ENCODE measurements at regions not wholly inside any gene's neighbourhood (a gene's known extent, or its start where the extent isn't known, plus 50 kb on each side); places are given as distances from the start of the nearest gene placed in this dataset.

DNA sequence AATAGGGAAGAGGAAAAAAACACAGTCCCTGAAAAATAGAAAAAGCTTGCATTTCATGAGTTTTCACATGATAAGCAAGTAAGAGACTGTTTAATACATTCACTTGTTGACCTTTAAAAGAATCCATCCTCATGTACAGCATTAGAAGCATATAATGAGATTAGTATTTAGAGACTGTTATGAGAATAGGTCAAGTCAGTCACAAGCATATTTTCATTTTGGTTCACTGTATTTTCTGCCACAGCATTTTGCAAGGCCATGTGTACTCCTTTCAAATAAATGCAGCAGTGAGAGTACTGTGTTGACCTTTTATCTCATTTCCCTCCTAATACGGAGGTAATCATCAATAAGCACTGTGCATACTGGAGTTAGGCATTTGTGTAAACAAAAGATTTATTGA is 162.2 kb upstream of the SETMAR start:
- H3K79me2 ChIP-seq (replicated peaks; ENCODE audit: insufficient read depth, low read length) = no peaks in the 10 kb centered on the region
- no peaks in the 10 kb centered on the region for H3F3A ChIP-seq (ENCODE audit: insufficient read depth, low read length, poor library complexity, severe bottlenecking)
- no peak overlapping the region for H3K4me3 ChIP-seq (ENCODE audit: low read length)
- H3K4me2 ChIP-seq (ENCODE audit: low read length) = no peak overlapping the region
- H2AFZ ChIP-seq (ENCODE audit: low read depth, low read length) = no peak overlapping the region
- H4K20me1 ChIP-seq (ENCODE audit: insufficient read depth) = no peaks in the 10 kb centered on the region
- no peak overlapping the region for H3K9ac ChIP-seq (ENCODE audit: low read length)
- TF ChIP-seq SMC3 (conservative IDR thresholded peaks at IDR 0.05; ENCODE audit: poor library complexity) (no peak), RAD21 (conservative IDR thresholded peaks at IDR 0.05) (no peak), TAF1 (IDR thresholded peaks at IDR 0.05; ENCODE audit: low read depth) (no peak), EP300 (conservative IDR thresholded peaks at IDR 0.05; ENCODE audit: poor library complexity, severe bottlenecking) (no peak)
- TF ChIP-seq, protein P1, sequence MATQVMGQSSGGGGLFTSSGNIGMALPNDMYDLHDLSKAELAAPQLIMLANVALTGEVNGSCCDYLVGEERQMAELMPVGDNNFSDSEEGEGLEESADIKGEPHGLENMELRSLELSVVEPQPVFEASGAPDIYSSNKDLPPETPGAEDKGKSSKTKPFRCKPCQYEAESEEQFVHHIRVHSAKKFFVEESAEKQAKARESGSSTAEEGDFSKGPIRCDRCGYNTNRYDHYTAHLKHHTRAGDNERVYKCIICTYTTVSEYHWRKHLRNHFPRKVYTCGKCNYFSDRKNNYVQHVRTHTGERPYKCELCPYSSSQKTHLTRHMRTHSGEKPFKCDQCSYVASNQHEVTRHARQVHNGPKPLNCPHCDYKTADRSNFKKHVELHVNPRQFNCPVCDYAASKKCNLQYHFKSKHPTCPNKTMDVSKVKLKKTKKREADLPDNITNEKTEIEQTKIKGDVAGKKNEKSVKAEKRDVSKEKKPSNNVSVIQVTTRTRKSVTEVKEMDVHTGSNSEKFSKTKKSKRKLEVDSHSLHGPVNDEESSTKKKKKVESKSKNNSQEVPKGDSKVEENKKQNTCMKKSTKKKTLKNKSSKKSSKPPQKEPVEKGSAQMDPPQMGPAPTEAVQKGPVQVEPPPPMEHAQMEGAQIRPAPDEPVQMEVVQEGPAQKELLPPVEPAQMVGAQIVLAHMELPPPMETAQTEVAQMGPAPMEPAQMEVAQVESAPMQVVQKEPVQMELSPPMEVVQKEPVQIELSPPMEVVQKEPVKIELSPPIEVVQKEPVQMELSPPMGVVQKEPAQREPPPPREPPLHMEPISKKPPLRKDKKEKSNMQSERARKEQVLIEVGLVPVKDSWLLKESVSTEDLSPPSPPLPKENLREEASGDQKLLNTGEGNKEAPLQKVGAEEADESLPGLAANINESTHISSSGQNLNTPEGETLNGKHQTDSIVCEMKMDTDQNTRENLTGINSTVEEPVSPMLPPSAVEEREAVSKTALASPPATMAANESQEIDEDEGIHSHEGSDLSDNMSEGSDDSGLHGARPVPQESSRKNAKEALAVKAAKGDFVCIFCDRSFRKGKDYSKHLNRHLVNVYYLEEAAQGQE (IDR thresholded peaks at IDR 0.05; ENCODE audit: borderline replicate concordance) = no peak
- no peaks in the 10 kb centered on the region for H3K27me3 ChIP-seq (ENCODE audit: insufficient read depth, low read depth, low read length)
- no peaks in the 10 kb centered on the region for H3K9me3 ChIP-seq (ENCODE audit: low read length)
- H3K9me2 ChIP-seq (ENCODE audit: insufficient read depth, low read length) = no peaks in the 10 kb centered on the region
- no peaks in the 10 kb centered on the region for H3K36me3 ChIP-seq (ENCODE audit: insufficient read depth, low read length)
- no peak overlapping the region for H3K27ac ChIP-seq (ENCODE audit: low read length)

GRCh38 chr3:4147556-4148118 is 155.5 kb upstream of the SETMAR start:
- TF ChIP-seq EP300 (conservative IDR thresholded peaks at IDR 0.05; ENCODE audit: poor library complexity, severe bottlenecking) = no peak
- TF ChIP-seq SMC3 (conservative IDR thresholded peaks at IDR 0.05; ENCODE audit: poor library complexity) = no peak
- TF ChIP-seq RAD21 (conservative IDR thresholded peaks at IDR 0.05) = no peak
- TF ChIP-seq, protein P1 (IDR thresholded peaks at IDR 0.05; ENCODE audit: borderline replicate concordance) = no peak
- TF ChIP-seq TAF1 (IDR thresholded peaks at IDR 0.05; ENCODE audit: low read depth) = no peak
- no peak for TF ChIP-seq EZH2 (IDR thresholded peaks at IDR 0.05; ENCODE audit: borderline replicate concordance, insufficient read depth, low read length, poor library complexity, severe bottlenecking)
- TF ChIP-seq POLR2AphosphoS5 (IDR thresholded peaks at IDR 0.05) = no peak
- TF ChIP-seq, protein P2, sequence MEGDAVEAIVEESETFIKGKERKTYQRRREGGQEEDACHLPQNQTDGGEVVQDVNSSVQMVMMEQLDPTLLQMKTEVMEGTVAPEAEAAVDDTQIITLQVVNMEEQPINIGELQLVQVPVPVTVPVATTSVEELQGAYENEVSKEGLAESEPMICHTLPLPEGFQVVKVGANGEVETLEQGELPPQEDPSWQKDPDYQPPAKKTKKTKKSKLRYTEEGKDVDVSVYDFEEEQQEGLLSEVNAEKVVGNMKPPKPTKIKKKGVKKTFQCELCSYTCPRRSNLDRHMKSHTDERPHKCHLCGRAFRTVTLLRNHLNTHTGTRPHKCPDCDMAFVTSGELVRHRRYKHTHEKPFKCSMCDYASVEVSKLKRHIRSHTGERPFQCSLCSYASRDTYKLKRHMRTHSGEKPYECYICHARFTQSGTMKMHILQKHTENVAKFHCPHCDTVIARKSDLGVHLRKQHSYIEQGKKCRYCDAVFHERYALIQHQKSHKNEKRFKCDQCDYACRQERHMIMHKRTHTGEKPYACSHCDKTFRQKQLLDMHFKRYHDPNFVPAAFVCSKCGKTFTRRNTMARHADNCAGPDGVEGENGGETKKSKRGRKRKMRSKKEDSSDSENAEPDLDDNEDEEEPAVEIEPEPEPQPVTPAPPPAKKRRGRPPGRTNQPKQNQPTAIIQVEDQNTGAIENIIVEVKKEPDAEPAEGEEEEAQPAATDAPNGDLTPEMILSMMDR (IDR thresholded peaks at IDR 0.05; ENCODE audit: poor library complexity, severe bottlenecking) = no peak
- no peak for TF ChIP-seq MXI1 (conservative IDR thresholded peaks at IDR 0.05; ENCODE audit: poor library complexity, severe bottlenecking)
- H4K20me1 ChIP-seq (ENCODE audit: insufficient read depth) = no peaks in the 10 kb centered on the region
- H3K9ac ChIP-seq (ENCODE audit: low read length) = no peak overlapping the region
- no peaks in the 10 kb centered on the region for H3K27me3 ChIP-seq (ENCODE audit: insufficient read depth, low read depth, low read length)
- H3K79me2 ChIP-seq (replicated peaks; ENCODE audit: insufficient read depth, low read length) = no peaks in the 10 kb centered on the region
- no peaks in the 10 kb centered on the region for H3F3A ChIP-seq (ENCODE audit: insufficient read depth, low read length, poor library complexity, severe bottlenecking)
- no peaks in the 10 kb centered on the region for H3K9me2 ChIP-seq (ENCODE audit: insufficient read depth, low read length)
- no peak overlapping the region for H3K27ac ChIP-seq (ENCODE audit: low read length)
- H2AFZ ChIP-seq (ENCODE audit: low read depth, low read length) = no peak overlapping the region
- H3K4me2 ChIP-seq (ENCODE audit: low read length) = no peak overlapping the region
- no peaks in the 10 kb centered on the region for H3K36me3 ChIP-seq (ENCODE audit: insufficient read depth, low read length)
- no peak overlapping the region for H3K4me3 ChIP-seq (ENCODE audit: low read length)
- no peaks in the 10 kb centered on the region for H3K9me3 ChIP-seq (ENCODE audit: low read length)

All from neural cell (in vitro differentiated cells).